Stimulated activated CD4-positive, alpha-beta T cell treated with anti-CD3 and anti-CD28 coated beads, TNF-alpha, amount 100 ng/mL, for 1 hour (primary cell): ENCODE measurements at regions not wholly inside any gene's neighbourhood (a gene's known extent, or its start where the extent isn't known, plus 50 kb on each side); places are given as distances from the start of the nearest gene placed in this dataset.

Experiments
- DNase-seq, 3 donors: peaks; one replicate each; pipeline ENCODE4 v3.0.0-alpha.2; 2020; ENCODE audit warnings: low read depth in 3 of 3, low spot score in 1 of 3

- no peak for DNase-seq
Measured at GRCh38 chr3:117434661-117435412, 725.3 kb downstream of the TUSC7 start.

GRCh38 chr3:117435506-117435905, 725.9 kb downstream of the TUSC7 start:
- DNase-seq = no peak

GRCh38 chr3:117439812-117440211, 730.2 kb downstream of the TUSC7 start:
- no peak for DNase-seq

GRCh38 chr3:117441851-117442250, 732.3 kb downstream of the TUSC7 start:
- no peak for DNase-seq

- DNase-seq = no peak
Measured at GRCh38 chr3:117442566-117442965, 733.0 kb downstream of the TUSC7 start.

GRCh38 chr3:117443014-117443413, 733.4 kb downstream of the TUSC7 start:
- no peak for DNase-seq

- DNase-seq = no peak
Measured at GRCh38 chr3:117444175-117444574, 734.6 kb downstream of the TUSC7 start.

GRCh38 chr3:117447419-117447818, 737.8 kb downstream of the TUSC7 start:
- DNase-seq = no peak

- no peak for DNase-seq
Measured at GRCh38 chr3:117450026-117450425, 740.4 kb downstream of the TUSC7 start.

- no peak for DNase-seq
Measured at GRCh38 chr3:117454254-117454653, 744.7 kb downstream of the TUSC7 start.

GRCh38 chr3:117454908-117455307, 745.3 kb downstream of the TUSC7 start:
- no peak for DNase-seq

- DNase-seq = no peak
Measured at GRCh38 chr3:117455782-117456181, 746.2 kb downstream of the TUSC7 start.

GRCh38 chr3:117463276-117464115, 753.9 kb downstream of the TUSC7 start:
- DNase-seq = no peak

- no peak for DNase-seq
Measured at GRCh38 chr3:117471831-117472230, 762.3 kb downstream of the TUSC7 start.

GRCh38 chr3:117473981-117474538, 764.5 kb downstream of the TUSC7 start:
- DNase-seq = no peak

- DNase-seq = no peak
Measured at GRCh38 chr3:117476572-117476971, 767.0 kb downstream of the TUSC7 start.

- no peak for DNase-seq
Measured at GRCh38 chr3:117477214-117477755, 767.7 kb downstream of the TUSC7 start.

GRCh38 chr3:117479095-117479494, 769.5 kb downstream of the TUSC7 start:
- no peak for DNase-seq

GRCh38 chr3:117480525-117480924, 770.9 kb downstream of the TUSC7 start:
- DNase-seq = no peak

GRCh38 chr3:117480972-117481371, 771.4 kb downstream of the TUSC7 start:
- no peak for DNase-seq

GRCh38 chr3:117483839-117484238, 774.3 kb downstream of the TUSC7 start:
- no peak for DNase-seq

GRCh38 chr3:117485841-117486240, 776.3 kb downstream of the TUSC7 start:
- no peak for DNase-seq
